ENCODE measurements at regions not wholly inside any gene's neighbourhood (a gene's known extent, or its start where the extent isn't known, plus 50 kb on each side); places are given as distances from the start of the nearest gene placed in this dataset.
"Not testable (repeated sequence)": the region's sequence is repeated elsewhere in the genome, so short reads cannot be mapped to it uniquely, and the experiment has no call there.

- intact Hi-C loops (cut with DNase I); ATAC-seq (ENCODE audit: poor library complexity); DNase-seq: not testable (repeated sequence)
Measured at GRCh38 chr1:196021174-196021573, 587.1 kb downstream of the KCNT2 start.

DNA sequence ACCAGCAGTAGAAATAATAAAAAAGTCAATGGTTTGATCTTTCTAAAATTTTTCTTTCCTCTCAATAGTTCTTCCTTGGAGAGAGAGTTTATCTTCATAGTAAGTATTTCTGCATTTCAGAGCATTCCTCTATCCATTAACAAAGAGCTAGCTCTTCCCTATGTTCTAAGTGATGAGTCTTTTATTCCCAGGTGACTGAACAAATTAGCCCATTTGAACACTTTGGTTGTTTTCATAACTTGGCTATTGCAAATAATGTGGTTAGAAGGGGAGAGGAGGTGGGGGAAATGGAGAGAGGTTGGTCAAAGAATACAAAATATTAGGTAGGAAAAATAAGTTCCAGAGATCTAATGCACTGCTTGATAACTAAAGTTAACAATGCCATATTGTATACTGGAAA is 598.9 kb downstream of the KCNT2 start:
- no peak for ATAC-seq (ENCODE audit: poor library complexity)
- intact Hi-C loops (cut with DNase I) = no loop called here

GRCh38 chr1:196007763-196008162 is 600.5 kb downstream of the KCNT2 start:
- DNase-seq = no peak
- intact Hi-C loops (cut with DNase I) = no loop called here
- no peak for ATAC-seq (ENCODE audit: poor library complexity)

More for the DNA sequence above, 598.9 kb downstream of the KCNT2 start:
- DNase-seq = no peak

- ATAC-seq (ENCODE audit: poor library complexity) (no peak), DNase-seq (no peak)
- intact Hi-C loops (cut with DNase I) = no loop called here
Measured at GRCh38 chr1:196005426-196005825, 602.8 kb downstream of the KCNT2 start.

DNA sequence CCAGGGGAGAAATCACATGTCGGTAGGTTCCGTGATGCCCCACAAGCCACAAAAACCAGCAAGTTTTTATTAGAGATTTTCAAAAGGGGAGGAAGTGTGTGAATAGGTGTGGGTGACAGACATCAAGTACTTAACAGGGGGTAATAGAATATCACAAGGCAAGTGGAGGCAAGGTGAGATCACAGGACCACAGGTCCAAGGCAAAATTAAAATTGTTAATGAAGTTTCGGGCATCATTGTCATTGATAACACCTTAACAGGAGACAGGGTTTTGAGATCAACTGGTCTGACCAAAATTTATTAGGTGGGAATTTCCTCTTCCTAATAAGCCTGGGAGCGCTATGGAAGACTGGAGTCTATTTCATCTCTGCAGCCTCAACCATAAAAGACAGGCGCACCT is 603.9 kb downstream of the KCNT2 start:
- ATAC-seq (ENCODE audit: poor library complexity); intact Hi-C loops (cut with DNase I); DNase-seq: not testable (repeated sequence)

GRCh38 chr1:196002906-196003305 is 605.3 kb downstream of the KCNT2 start:
- DNase-seq (no peak), ATAC-seq (ENCODE audit: poor library complexity) (no peak)
- intact Hi-C loops (cut with DNase I) = no loop called here

DNA sequence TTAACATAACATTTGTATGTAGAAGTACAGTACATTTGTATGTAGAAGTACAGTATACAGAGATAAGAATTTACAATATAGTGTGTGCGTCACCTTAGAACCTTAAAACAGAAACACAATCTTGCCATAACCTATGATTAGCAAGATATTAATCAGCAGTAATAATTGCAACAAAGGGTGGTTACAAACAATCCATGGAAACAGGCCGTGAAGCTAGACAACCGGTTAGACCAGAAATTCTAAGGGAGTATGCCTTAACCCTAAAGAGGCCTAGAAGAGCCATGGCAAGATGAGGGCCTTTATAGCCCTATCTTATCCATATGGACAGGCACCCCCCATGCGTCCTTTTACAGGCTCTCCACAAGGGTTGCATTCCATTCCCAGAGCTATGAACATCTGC is 605.9 kb downstream of the KCNT2 start:
- intact Hi-C loops (cut with DNase I); ATAC-seq (ENCODE audit: poor library complexity); DNase-seq: not testable (repeated sequence)

GRCh38 chr1:196001188-196001587 is 607.1 kb downstream of the KCNT2 start:
- DNase-seq = no peak
- no peak for ATAC-seq (ENCODE audit: poor library complexity)
- intact Hi-C loops (cut with DNase I) = no loop called here

DNA sequence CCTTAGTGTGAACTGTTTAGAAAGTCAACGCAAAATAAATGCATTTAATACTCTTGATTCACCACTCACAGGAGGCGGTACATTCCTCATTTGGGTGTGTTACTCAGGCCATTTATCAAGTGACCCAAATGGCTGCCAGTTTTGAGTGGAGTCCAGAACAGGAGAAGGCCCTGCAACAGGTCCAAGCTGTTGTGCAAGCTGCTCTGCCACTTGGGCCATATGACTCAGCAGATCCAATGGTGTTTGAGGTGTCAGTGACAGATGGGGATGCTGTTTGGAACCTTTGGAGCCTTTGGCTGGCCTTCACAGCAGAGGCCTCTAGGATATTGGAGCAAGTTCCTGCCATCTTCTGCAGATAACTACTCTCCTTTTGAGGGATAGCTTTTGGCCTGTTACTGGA is 609.2 kb downstream of the KCNT2 start:
- no peak for DNase-seq
- ATAC-seq (ENCODE audit: poor library complexity) = no peak
- intact Hi-C loops (cut with DNase I) = no loop called here

DNA sequence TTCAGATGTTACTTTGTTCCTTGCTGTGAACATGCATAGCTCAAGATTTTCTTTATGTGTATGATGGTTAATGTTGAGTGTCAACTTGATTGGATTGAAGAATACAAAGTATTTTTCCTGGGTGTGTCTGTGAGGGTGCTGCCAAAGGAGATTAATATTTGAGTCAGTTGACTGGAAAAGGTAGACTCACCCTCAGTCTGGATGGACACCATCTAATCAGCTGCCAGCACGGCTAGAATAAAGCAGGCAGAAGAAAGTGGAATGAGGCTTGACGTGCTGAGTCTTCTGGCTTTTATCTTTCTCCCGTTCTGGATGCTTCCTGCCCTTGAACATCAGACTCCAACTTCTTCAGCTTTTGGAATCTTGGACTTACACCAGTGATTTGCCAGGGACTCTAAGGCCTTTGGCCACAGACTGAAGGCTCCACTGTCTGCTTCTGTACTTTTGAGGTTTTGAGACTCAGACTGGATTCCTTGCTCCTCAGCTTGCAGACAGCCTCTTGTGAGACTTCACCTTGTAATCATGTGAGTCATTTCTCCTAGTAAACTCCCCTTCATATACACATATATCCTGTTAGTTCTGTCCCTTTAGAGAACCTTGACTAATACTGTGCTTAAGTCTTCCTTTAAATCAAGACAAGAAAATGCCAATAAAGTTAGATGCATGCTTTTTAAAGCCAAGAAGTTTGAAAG is 626.6 kb downstream of the KCNT2 start:
- no peak for ATAC-seq (ENCODE audit: poor library complexity)

GRCh38 chr1:195979646-195980045 is 628.6 kb downstream of the KCNT2 start:
- DNase-seq (no peak), ATAC-seq (ENCODE audit: poor library complexity) (no peak)
- intact Hi-C loops (cut with DNase I) = no loop called here

More for the DNA sequence above, 626.6 kb downstream of the KCNT2 start:
- intact Hi-C loops (cut with DNase I) = no loop called here
- DNase-seq = no peak

- no peak for DNase-seq
- ATAC-seq (ENCODE audit: poor library complexity) = no peak
- intact Hi-C loops (cut with DNase I) = no loop called here
Measured at GRCh38 chr1:195973311-195973904, 634.8 kb downstream of the KCNT2 start.

DNA sequence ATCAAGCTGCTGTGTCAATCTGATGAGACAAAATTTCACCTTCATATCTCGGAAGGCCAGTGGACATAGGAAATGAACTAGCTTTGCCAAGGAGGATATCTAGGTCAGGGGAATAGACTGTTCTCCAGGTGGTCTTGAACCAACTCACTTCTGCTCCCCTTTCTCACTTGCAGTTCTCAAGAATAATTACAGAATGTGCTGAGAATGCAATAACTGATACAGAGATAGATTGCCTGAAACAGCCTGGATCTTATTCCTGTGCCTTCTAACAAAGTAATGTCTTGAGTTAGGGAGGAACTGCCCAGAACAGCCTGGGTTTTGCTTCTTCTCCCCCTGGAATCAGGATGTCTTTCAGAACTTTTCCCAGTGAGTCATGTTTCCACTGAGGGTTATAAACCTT is 636.7 kb downstream of the KCNT2 start:
- DNase-seq (no peak), ATAC-seq (ENCODE audit: poor library complexity) (no peak)
- intact Hi-C loops (cut with DNase I) = no loop called here

DNA sequence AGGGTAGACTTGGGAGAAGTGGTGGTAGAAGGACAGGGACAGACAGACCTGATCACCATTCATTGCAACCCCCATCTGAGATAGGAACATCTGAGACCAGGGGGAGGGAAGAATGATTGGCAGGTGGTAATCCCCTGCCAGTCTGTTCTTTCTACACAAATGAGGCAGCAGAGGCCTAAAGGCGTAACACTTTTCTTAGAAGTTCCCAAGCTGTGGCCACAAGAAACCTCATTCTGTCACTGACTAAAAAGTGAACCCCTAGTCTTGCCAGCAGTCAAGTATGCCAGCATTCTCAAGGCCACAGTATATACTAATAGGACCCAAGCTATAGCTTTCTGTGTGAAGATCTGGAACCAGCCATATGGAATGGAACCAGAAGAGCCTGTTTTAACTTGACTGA is 638.0 kb downstream of the KCNT2 start:
- DNase-seq (no peak), ATAC-seq (ENCODE audit: poor library complexity) (no peak)
- intact Hi-C loops (cut with DNase I) = no loop called here

DNA sequence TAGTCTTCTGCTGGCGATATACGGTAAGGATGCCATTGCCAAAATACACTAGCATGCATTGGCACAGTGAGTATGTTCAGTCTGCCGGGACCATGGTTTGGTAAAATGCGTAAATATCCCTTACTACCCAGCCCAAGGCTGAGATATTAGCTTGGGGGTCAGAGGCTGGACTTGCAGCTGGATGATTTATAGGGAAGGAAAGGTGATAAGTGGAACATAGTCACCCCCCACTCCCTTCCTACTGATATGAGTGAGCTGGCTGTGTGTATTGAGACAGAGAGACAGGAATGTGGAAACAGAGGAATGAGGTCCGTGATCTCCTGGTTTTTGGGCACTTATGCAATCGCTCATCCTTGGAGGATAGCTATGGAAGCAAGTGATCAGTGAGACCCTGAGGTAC is 642.8 kb downstream of the KCNT2 start:
- ATAC-seq (ENCODE audit: poor library complexity) (no peak), DNase-seq (no peak)
- intact Hi-C loops (cut with DNase I) = no loop called here

- ATAC-seq (ENCODE audit: poor library complexity) (no peak), DNase-seq (no peak)
- intact Hi-C loops (cut with DNase I) = no loop called here
Measured at GRCh38 chr1:195965036-195965435, 643.2 kb downstream of the KCNT2 start.

DNA sequence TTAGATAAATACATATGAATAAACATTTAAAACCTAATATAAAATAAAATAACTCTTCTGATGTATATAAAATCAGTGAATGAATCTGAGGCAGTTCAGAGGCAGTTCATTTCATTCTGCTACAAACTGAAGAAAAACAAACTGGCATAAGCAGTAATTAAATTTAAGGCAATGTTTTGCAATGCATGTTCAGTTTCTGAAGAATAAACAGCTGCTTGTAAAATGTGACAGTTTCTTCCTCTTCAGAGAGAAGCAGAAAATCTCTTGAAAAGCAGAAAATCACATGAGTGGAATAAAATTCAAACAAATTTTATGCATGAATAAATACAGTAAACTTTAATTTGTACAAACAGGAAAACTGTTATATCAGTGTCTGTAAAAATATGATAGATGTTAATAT is 643.7 kb downstream of the KCNT2 start:
- DNase-seq = no peak
- intact Hi-C loops (cut with DNase I) = no loop called here
- ATAC-seq (ENCODE audit: poor library complexity) = no peak

GRCh38 chr1:195962051-195962450 is 646.2 kb downstream of the KCNT2 start:
- ATAC-seq (ENCODE audit: poor library complexity) (no peak), DNase-seq (no peak)
- intact Hi-C loops (cut with DNase I) = no loop called here

DNA sequence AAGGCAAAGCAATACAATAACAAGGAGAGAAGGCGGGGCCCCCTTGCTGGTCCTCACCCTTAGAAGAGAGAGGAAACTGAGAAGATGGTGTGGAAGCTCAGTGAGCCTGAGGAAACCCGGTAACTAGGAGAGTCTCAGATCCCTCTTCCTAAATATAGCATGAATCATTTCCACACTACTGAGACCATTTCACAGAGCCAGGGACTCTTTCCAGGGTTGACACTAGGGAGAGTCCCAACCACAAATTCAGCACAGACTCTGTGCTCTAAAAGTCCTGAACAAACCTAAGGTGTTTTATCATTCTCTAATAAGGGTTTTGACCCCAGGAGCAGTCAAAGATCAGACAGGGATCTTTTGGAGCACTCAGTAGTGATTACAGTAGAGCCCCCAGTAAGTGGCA is 647.7 kb downstream of the KCNT2 start:
- no peak for DNase-seq
- intact Hi-C loops (cut with DNase I) = no loop called here
- ATAC-seq (ENCODE audit: poor library complexity) = no peak

GRCh38 chr1:195958131-195958530 is 650.1 kb downstream of the KCNT2 start:
- intact Hi-C loops (cut with DNase I) = no loop called here
- ATAC-seq (ENCODE audit: poor library complexity) (no peak), DNase-seq (no peak)

- no peak for ATAC-seq (ENCODE audit: poor library complexity)
- intact Hi-C loops (cut with DNase I) = no loop called here
Measured at GRCh38 chr1:195956845-195957244, 651.4 kb downstream of the KCNT2 start.

More at GRCh38 chr1:195956845-195957244, 651.4 kb downstream of the KCNT2 start:
- DNase-seq = no peak

Measured in Right ventricle myocardium superior (tissue), 1 donor.